Right lobe of liver (tissue), 4 donors: ENCODE measurements at regions not wholly inside any gene's neighbourhood (a gene's known extent, or its start where the extent isn't known, plus 50 kb on each side); places are given as distances from the start of the nearest gene placed in this dataset.

Source experiments
- CTCF ChIP-seq, 4 donors: fragments of 200-600 bp in 3 of 4; fragments of 450-650 bp in 1 of 4; IDR thresholded peaks; one replicate each; pipeline versions ENCODE4 v1.5.1 to v1.8.0; 2016 to 2022; ENCODE audit warnings: antibody characterized with exemption in 4 of 4, mild to moderate bottlenecking in 2 of 4
- POLR2A ChIP-seq: fragments of 450-650 bp; IDR thresholded peaks from one replicate; pipeline ENCODE4 v1.6.1; 2017; ENCODE audit warnings: antibody characterized with exemption, mild to moderate bottlenecking
- donor health status: DM: no; HTN: no; CAD: no.
- donor health status: DM: no; HTN: no; CAD: no.
- donor health status: DM: no; HTN: yes; CAD: no.

- TF ChIP-seq CTCF (IDR thresholded peaks at IDR 0.05) = no peak
- TF ChIP-seq POLR2A = no peak
Observed at GRCh38 chr4:133270021-133270570, 121.0 kb downstream of the PCDH10 start.
